Lung (tissue), 11 donors: ENCODE measurements at regions not wholly inside any gene's neighbourhood (a gene's known extent, or its start where the extent isn't known, plus 50 kb on each side); places are given as distances from the start of the nearest gene placed in this dataset.

ENCODE experiments used
- ATAC-seq: fragments of 200-7000 bp; cut with Tn5 transposase; one replicate; pipeline ENCODE4 v1.9.1; 2020; ENCODE audit warnings: moderate number of reproducible peaks; ENCODE audit not compliant: insufficient read depth, low FRiP score
- DNase-seq, 3 donors: peaks; one replicate each; pipeline ENCODE4 v3.0.0-alpha.2; 2013 to 2017
- H3K27ac ChIP-seq, 2 donors: one replicate each; pipeline ENCODE4 v1.5.1; 2013; ENCODE audit warnings: mild to moderate bottlenecking in 2 of 2, moderate library complexity in 2 of 2, control low read depth in 1 of 2, inconsistent platforms in 1 of 2, low read depth in 1 of 2, low read length in 1 of 2
- H3K27me3 ChIP-seq, 3 donors: one replicate each; pipeline ENCODE4 v1.5.1; 2013; ENCODE audit warnings: low read length in 2 of 3; ENCODE audit not compliant: control insufficient read depth in 3 of 3, insufficient read depth in 3 of 3
- H3K36me3 ChIP-seq, 4 donors: one replicate each; pipeline ENCODE4 v1.5.1; 2013; ENCODE audit warnings: low read length in 4 of 4, mild to moderate bottlenecking in 1 of 4, moderate library complexity in 1 of 4; ENCODE audit not compliant: control insufficient read depth in 4 of 4, insufficient read depth in 4 of 4
- H3K4me1 ChIP-seq, 5 donors: one replicate each; pipeline ENCODE4 v1.5.1; 2013; ENCODE audit warnings: low read length in 5 of 5, mild to moderate bottlenecking in 2 of 5, moderate library complexity in 1 of 5; ENCODE audit not compliant: control insufficient read depth in 5 of 5, insufficient read depth in 5 of 5
- H3K4me3 ChIP-seq: one replicate; pipeline ENCODE4 v1.5.1; 2013; ENCODE audit warnings: mild to moderate bottlenecking, control low read depth, moderate library complexity
- H3K9ac ChIP-seq, 2 donors: one replicate each; pipeline ENCODE4 v1.5.1; 2013; ENCODE audit warnings: low read length in 2 of 2, control low read depth in 1 of 2; ENCODE audit not compliant: insufficient read depth in 1 of 2
- H3K9me3 ChIP-seq, 4 donors: one replicate each; pipeline ENCODE4 v1.5.1; 2013; ENCODE audit warnings: low read length in 3 of 4, mild to moderate bottlenecking in 1 of 4, moderate library complexity in 1 of 4; ENCODE audit not compliant: control insufficient read depth in 4 of 4, insufficient read depth in 3 of 4
- CTCF ChIP-seq: IDR thresholded peaks from 2 replicates; pipeline ENCODE4 v1.5.1; 2012; ENCODE audit warnings: mild to moderate bottlenecking; ENCODE audit errors: control extremely low read depth, extremely low read depth
- WGBS, 2 donors: extraction: QIAGEN DNeasy Blood & Tissue Kit; methylation state at CpG; one replicate each; pipeline ENCODE4 v1.1.7; 2013; 5-methylcytosine and 5-hydroxymethylcytosine counted together
- donor health status: control.
- donor health status: control.
- donor health status: Bipolar disorder and iron deficiency.
- donor health status: healthy.
- donor health status: DM: yes; HTN: yes; CAD: no.

- H3K4me3 ChIP-seq: no peak overlapping the region
- DNase-seq (no peak), ATAC-seq (no peak)
- H3K9me3 ChIP-seq: no peaks in the 10 kb centered on the region
- no peaks in the 10 kb centered on the region for H3K36me3 ChIP-seq
- H3K9ac ChIP-seq: no peak overlapping the region
- WGBS, 2 donors: 92 to 97% methylated on average over 2 of the region's 2 CpGs
- no peaks in the 10 kb centered on the region for H3K27me3 ChIP-seq
- no peak overlapping the region for H3K27ac ChIP-seq
- no peak for TF ChIP-seq CTCF
- no peaks in the 10 kb centered on the region for H3K4me1 ChIP-seq
Observed at GRCh38 chr6:19356692-19357091, 480.5 kb upstream of the ID4 start.

GRCh38 chr6:19362396-19362795 is 474.8 kb upstream of the ID4 start:
- no peak overlapping the region for H3K9ac ChIP-seq
- 73% methylated on average over 8 of the region's 8 CpGs for WGBS, 2 donors
- DNase-seq: no peak
- H3K9me3 ChIP-seq: peaks cover 0 to 2% (median 0%) of the 10 kb centered on the region in 4 donors
- TF ChIP-seq CTCF: no peak
- no peak overlapping the region for H3K27ac ChIP-seq
- ATAC-seq: no peak
- no peaks in the 10 kb centered on the region for H3K36me3 ChIP-seq
- no peak overlapping the region for H3K4me3 ChIP-seq
- H3K4me1 ChIP-seq: no peaks in the 10 kb centered on the region
- no peaks in the 10 kb centered on the region for H3K27me3 ChIP-seq

GRCh38 chr6:19368511-19368910 is 468.7 kb upstream of the ID4 start:
- ATAC-seq (no peak), DNase-seq (no peak)
- Histone ChIP-seq H3K36me3 (no peaks in the 10 kb centered on the region), H3K9ac (no peak overlapping the region), H3K4me3 (no peak overlapping the region), H3K27me3 (no peaks in the 10 kb centered on the region), H3K27ac (no peak overlapping the region), H3K9me3 (peaks cover 0 to 4% (median 0%) of the 10 kb centered on the region in 4 donors), H3K4me1 (no peaks in the 10 kb centered on the region)
- no peak for TF ChIP-seq CTCF
- 91 to 98% methylated on average over 1 of the region's 1 CpG for WGBS, 2 donors

- DNase-seq (no peak), ATAC-seq (no peak)
- no peaks in the 10 kb centered on the region for H3K36me3 ChIP-seq
- peaks cover 0 to 4% (median 0%) of the 10 kb centered on the region in 4 donors for H3K9me3 ChIP-seq
- no peak overlapping the region for H3K9ac ChIP-seq
- H3K4me1 ChIP-seq: no peaks in the 10 kb centered on the region
- TF ChIP-seq CTCF: no peak
- H3K27me3 ChIP-seq: no peaks in the 10 kb centered on the region
- H3K4me3 ChIP-seq: no peak overlapping the region
- no peak overlapping the region for H3K27ac ChIP-seq
Observed at GRCh38 chr6:19369785-19370184, 467.4 kb upstream of the ID4 start.
